Lower lobe of right lung (tissue), 2 donors: ENCODE measurements at regions not wholly inside any gene's neighbourhood (a gene's known extent, or its start where the extent isn't known, plus 50 kb on each side); places are given as distances from the start of the nearest gene placed in this dataset.

Experiments used
- ATAC-seq, 2 donors: fragments of 200-7000 bp; cut with Tn5 transposase; one replicate each; pipeline ENCODE4 v1.9.1; 2020 to 2022; ENCODE audit warnings: mild to moderate bottlenecking in 2 of 2, moderate library complexity in 2 of 2
- DNase-seq: peaks from one replicate; pipeline ENCODE4 v3.0.0-alpha.2; 2020
- H3K27ac ChIP-seq: fragments of 200-600 bp; one replicate; pipeline ENCODE4 v1.8.0; 2022
- H3K27me3 ChIP-seq: fragments of 200-600 bp; one replicate; pipeline ENCODE4 v1.8.0; 2022; ENCODE audit warnings: low read depth
- H3K36me3 ChIP-seq: fragments of 200-600 bp; one replicate; pipeline ENCODE4 v1.8.0; 2022; ENCODE audit warnings: mild to moderate bottlenecking
- H3K4me1 ChIP-seq: fragments of 200-600 bp; one replicate; pipeline ENCODE4 v1.8.0; 2022
- H3K4me3 ChIP-seq: fragments of 200-600 bp; one replicate; pipeline ENCODE4 v1.8.0; 2022; ENCODE audit warnings: mild to moderate bottlenecking
- H3K9me3 ChIP-seq: fragments of 200-600 bp; one replicate; pipeline ENCODE4 v1.8.0; 2022
- intact Hi-C: fragments of 100-400 bp; cut with DNase I; formaldehyde crosslinking; loops from one replicate; pipeline ENCODE4 v1.11.0; 2022
- TF ChIP-seq, protein P1 (sequence below): fragments of 200-600 bp; IDR thresholded peaks from one replicate; pipeline ENCODE4 v1.8.0; 2022; ENCODE audit warnings: antibody characterized with exemption, mild to moderate bottlenecking
- donor health status: DM: no; HTN: yes; CAD: no; lungs with severe emphysema.

- Histone ChIP-seq H3K9me3 (no peaks in the 10 kb centered on the region), H3K4me1 (no peaks in the 10 kb centered on the region), H3K4me3 (no peak overlapping the region), H3K27me3 (no peaks in the 10 kb centered on the region), H3K36me3 (no peaks in the 10 kb centered on the region), H3K27ac (no peak overlapping the region)
- TF ChIP-seq, protein P1, sequence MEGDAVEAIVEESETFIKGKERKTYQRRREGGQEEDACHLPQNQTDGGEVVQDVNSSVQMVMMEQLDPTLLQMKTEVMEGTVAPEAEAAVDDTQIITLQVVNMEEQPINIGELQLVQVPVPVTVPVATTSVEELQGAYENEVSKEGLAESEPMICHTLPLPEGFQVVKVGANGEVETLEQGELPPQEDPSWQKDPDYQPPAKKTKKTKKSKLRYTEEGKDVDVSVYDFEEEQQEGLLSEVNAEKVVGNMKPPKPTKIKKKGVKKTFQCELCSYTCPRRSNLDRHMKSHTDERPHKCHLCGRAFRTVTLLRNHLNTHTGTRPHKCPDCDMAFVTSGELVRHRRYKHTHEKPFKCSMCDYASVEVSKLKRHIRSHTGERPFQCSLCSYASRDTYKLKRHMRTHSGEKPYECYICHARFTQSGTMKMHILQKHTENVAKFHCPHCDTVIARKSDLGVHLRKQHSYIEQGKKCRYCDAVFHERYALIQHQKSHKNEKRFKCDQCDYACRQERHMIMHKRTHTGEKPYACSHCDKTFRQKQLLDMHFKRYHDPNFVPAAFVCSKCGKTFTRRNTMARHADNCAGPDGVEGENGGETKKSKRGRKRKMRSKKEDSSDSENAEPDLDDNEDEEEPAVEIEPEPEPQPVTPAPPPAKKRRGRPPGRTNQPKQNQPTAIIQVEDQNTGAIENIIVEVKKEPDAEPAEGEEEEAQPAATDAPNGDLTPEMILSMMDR, result no peak
- no peak for ATAC-seq
- DNase-seq, result no peak
- intact Hi-C loops, result no loop called here
Measured at GRCh38 chr4:111811661-111812060, 333.6 kb upstream of the FAM241A start.

DNA sequence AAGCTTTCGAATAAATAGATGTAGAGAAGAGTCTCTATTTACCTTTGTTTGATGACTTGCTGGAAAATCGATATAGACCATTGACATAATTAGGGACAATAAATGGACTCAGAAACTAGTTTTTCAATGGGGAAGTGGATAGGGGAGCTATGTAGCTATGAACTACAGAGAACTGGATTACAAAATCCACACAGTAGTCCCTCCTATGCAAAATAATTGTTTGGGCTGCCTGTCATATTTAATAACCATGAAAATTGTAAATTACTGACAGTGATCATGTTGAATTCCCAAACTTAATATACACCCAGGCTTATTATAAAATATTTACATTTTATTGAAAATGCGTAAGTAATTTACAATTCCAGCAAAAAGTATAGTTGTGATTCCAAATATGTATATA is 333.1 kb upstream of the FAM241A start:
- ATAC-seq, result no peak
- Histone ChIP-seq H3K27me3 (no peaks in the 10 kb centered on the region), H3K4me1 (no peaks in the 10 kb centered on the region), H3K36me3 (no peaks in the 10 kb centered on the region), H3K9me3 (no peaks in the 10 kb centered on the region), H3K27ac (no peak overlapping the region), H3K4me3 (no peak overlapping the region)
- DNase-seq, result no peak
- TF ChIP-seq, protein P1, result no peak
- intact Hi-C loops, result no loop called here

DNA sequence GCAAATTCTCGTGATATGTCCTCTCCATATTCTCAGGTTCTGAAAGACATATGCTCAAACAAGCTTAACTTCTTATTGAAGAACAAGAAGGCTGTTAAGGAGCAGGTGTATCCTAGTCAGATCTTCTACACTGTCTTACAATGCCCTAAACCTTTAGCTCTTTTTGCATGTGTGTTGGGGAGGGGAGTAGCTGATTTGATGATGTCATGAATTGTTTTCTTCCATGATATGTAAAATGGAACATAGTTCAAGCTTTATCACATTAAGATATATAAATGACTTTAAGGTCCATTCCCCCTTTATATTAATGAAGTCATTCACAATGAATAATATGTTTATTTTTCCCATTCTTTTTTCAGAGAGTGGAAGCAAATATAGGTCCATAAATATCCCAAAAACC is 332.5 kb upstream of the FAM241A start:
- TF ChIP-seq, protein P1, result no peak
- no peak overlapping the region for H3K4me3 ChIP-seq

DNA sequence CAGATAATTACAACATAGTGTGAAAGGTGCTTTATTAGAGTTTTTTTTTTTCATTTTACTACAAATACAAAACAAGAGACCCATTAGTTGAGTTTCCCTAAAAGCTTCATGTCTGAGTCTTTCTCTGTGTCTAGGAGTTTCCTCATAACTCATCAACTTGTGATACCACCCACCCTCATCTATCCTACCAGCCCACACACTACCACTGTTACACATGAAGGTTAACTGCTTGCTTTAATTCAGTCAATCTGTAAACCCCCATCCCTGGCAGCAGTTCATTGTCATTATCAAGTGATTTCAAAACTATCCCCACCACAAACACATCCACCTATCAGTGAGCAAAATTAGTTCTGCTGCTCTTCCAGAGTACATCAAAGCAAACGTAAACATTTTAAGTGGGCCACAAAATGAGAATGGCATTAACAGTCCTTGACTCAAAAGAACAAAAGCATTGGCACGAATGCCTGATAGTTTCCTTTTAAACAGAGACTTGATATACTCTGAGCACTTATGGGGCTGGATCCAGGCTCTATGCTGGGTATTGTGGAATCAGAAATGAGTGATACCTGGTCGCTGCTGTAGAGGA is 331.6 kb upstream of the FAM241A start:
- Histone ChIP-seq H3K27me3 (no peaks in the 10 kb centered on the region), H3K27ac (no peak overlapping the region), H3K9me3 (no peaks in the 10 kb centered on the region), H3K4me1 (no peaks in the 10 kb centered on the region), H3K36me3 (no peaks in the 10 kb centered on the region), H3K4me3 (no peak overlapping the region)
- intact Hi-C loops, result no loop called here
- no peak for ATAC-seq
- TF ChIP-seq, protein P1, result no peak
- no peak for DNase-seq

More for the DNA sequence above, 332.5 kb upstream of the FAM241A start:
- no peak for ATAC-seq
- no peaks in the 10 kb centered on the region for H3K9me3 ChIP-seq
- H3K4me1 ChIP-seq, result no peaks in the 10 kb centered on the region
- no peaks in the 10 kb centered on the region for H3K27me3 ChIP-seq
- no peak for DNase-seq
- no peak overlapping the region for H3K27ac ChIP-seq
- intact Hi-C loops, result no loop called here
- no peaks in the 10 kb centered on the region for H3K36me3 ChIP-seq

DNA sequence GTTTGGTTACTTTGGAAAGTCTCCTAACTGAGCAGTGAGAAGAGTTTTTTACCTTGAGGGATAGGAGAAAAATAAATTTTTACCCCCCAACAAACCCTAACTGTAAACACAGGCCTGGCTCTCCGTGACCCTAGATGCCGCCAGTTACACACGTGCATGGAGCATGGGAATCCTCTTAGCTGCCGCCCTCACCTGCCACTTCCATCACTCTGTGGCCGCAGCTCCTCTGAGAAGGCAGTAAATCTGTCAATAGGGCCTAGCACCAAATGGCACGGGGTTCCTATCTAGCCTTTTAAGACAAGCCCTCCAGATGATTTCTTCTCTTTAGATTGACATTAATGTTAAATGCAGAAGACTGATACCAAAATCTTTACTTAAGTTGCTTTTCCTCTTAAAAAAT is 330.3 kb upstream of the FAM241A start:
- H3K36me3 ChIP-seq, result no peaks in the 10 kb centered on the region
- H3K27ac ChIP-seq, result no peak overlapping the region
- DNase-seq, result no peak
- no peak overlapping the region for H3K4me3 ChIP-seq
- H3K9me3 ChIP-seq, result no peaks in the 10 kb centered on the region
- no peaks in the 10 kb centered on the region for H3K27me3 ChIP-seq
- ATAC-seq, result no peak
- intact Hi-C loops, result no loop called here
- TF ChIP-seq, protein P1, result no peak
- H3K4me1 ChIP-seq, result no peaks in the 10 kb centered on the region

GRCh38 chr4:111821342-111821741 is 323.9 kb upstream of the FAM241A start:
- H3K4me1 ChIP-seq, result no peaks in the 10 kb centered on the region
- no peak for ATAC-seq
- TF ChIP-seq, protein P1, result no peak
- no peaks in the 10 kb centered on the region for H3K27me3 ChIP-seq
- H3K9me3 ChIP-seq, result no peaks in the 10 kb centered on the region
- intact Hi-C loops, result no loop called here
- no peak overlapping the region for H3K4me3 ChIP-seq
- H3K36me3 ChIP-seq, result no peaks in the 10 kb centered on the region
- DNase-seq, result no peak
- no peak overlapping the region for H3K27ac ChIP-seq
